ENCODE measurements at regions not wholly inside any gene's neighbourhood (a gene's known extent, or its start where the extent isn't known, plus 50 kb on each side); places are given as distances from the start of the nearest gene placed in this dataset.

DNA sequence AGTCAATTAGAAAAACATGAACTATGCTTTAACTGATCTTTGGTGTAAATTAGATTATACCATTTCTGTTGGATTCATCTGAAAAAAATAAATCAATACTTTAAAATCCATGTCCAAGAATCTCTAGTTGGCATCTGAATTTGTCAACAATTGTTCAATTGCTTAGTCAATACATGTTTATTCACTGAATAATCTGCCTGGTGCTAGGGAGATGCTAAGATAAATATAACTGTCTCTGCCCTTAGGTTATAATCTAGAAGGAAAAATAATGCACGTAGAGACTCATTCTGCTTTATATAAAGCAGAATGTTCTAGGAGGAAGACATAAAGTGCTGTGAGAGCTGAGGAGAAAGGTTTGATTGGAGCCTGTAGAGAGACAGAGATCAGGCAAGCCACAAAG is 537.2 kb upstream of the IL12A start:
- Histone ChIP-seq H3K4me1 (peaks cover 0 to 10% (median 0%) of the 10 kb centered on the region in 4 donors), H3K4me3 (no peak overlapping the region), H3K36me3 (no peaks in the 10 kb centered on the region), H3K27ac (peak overlapping the region in 1 of 3 donors; percentile 33), H3K27me3 (no peaks in the 10 kb centered on the region), H3K9me3 (no peaks in the 10 kb centered on the region)
- DNase-seq: no peak
- WGBS (ENCODE audit: insufficient coverage, low coverage, low lambda C conversion rate, missing lambda C conversion rate): 16% methylated on average over 1 of the region's 1 CpG
- peak; percentile 45 to 71 (median 54) for ATAC-seq
- no peak for TF ChIP-seq POLR2A (IDR thresholded peaks at IDR 0.05)
- TF ChIP-seq, protein P1, sequence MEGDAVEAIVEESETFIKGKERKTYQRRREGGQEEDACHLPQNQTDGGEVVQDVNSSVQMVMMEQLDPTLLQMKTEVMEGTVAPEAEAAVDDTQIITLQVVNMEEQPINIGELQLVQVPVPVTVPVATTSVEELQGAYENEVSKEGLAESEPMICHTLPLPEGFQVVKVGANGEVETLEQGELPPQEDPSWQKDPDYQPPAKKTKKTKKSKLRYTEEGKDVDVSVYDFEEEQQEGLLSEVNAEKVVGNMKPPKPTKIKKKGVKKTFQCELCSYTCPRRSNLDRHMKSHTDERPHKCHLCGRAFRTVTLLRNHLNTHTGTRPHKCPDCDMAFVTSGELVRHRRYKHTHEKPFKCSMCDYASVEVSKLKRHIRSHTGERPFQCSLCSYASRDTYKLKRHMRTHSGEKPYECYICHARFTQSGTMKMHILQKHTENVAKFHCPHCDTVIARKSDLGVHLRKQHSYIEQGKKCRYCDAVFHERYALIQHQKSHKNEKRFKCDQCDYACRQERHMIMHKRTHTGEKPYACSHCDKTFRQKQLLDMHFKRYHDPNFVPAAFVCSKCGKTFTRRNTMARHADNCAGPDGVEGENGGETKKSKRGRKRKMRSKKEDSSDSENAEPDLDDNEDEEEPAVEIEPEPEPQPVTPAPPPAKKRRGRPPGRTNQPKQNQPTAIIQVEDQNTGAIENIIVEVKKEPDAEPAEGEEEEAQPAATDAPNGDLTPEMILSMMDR (IDR thresholded peaks at IDR 0.05): no peak
- intact Hi-C loops (cut with DNase I): no loop called here

DNA sequence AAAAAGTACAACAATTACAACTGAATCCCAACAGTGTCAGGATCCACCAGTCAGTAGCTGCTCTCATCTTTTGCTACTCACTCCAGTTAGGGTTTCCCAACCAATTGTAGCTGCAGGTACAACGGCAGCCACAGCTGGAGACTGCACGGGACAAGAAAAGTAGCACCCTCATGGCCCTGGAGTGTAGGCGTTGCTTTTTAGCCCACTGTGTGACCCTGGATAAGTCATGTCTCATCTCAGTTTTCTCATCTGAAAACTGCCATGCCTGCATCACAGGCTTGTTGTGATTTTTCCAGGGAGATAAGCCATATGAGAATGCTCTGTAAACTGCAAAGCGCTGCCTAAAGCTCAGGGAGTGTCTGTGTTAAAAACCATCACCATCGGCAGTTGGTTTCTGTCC is 535.6 kb upstream of the IL12A start:
- whole genome bisulfite sequencing (ENCODE audit: insufficient coverage, low coverage, low lambda C conversion rate, missing lambda C conversion rate): 62% methylated on average over 2 of the region's 5 CpGs
- Histone ChIP-seq H3K9me3 (no peaks in the 10 kb centered on the region), H3K36me3 (no peaks in the 10 kb centered on the region), H3K27me3 (no peaks in the 10 kb centered on the region), H3K27ac (no peak overlapping the region), H3K4me3 (no peak overlapping the region), H3K4me1 (peaks cover 0 to 10% (median 0%) of the 10 kb centered on the region in 4 donors)
- intact Hi-C loops (cut with DNase I): no loop called here
- TF ChIP-seq, protein P1 (IDR thresholded peaks at IDR 0.05): no peak
- no peak for TF ChIP-seq POLR2A (IDR thresholded peaks at IDR 0.05)
- no peak for DNase-seq
- ATAC-seq: no peak

DNA sequence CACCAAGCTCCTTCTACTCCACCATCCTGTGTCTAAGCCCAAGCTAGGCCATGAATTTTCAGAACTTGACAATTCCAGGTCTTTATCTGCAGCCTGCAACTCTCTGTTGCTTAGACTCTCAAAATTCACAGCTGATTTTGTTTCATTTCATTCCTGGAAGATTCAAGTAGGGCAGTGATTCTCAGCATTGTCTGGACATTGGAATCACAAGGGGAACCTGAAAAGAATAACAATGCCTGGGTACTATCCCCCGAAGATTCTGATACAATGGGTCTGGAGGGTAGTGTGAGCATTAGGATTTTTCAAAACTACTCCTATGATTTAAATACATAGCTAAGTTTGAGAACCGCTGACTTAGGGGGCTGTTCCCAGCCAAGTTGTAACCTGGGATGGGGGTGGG is 534.7 kb upstream of the IL12A start:
- peaks cover 0 to 10% (median 0%) of the 10 kb centered on the region in 4 donors for H3K4me1 ChIP-seq
- DNase-seq: no peak
- H3K4me3 ChIP-seq: no peak overlapping the region
- H3K27ac ChIP-seq: no peak overlapping the region
- no peaks in the 10 kb centered on the region for H3K36me3 ChIP-seq
- intact Hi-C loops (cut with DNase I): no loop called here
- TF ChIP-seq, protein P1 (IDR thresholded peaks at IDR 0.05): no peak
- TF ChIP-seq POLR2A (IDR thresholded peaks at IDR 0.05): no peak
- no peak for ATAC-seq
- no peaks in the 10 kb centered on the region for H3K9me3 ChIP-seq
- H3K27me3 ChIP-seq: no peaks in the 10 kb centered on the region
- WGBS (ENCODE audit: insufficient coverage, low coverage, low lambda C conversion rate, missing lambda C conversion rate): 53% methylated on average over 2 of the region's 2 CpGs

DNA sequence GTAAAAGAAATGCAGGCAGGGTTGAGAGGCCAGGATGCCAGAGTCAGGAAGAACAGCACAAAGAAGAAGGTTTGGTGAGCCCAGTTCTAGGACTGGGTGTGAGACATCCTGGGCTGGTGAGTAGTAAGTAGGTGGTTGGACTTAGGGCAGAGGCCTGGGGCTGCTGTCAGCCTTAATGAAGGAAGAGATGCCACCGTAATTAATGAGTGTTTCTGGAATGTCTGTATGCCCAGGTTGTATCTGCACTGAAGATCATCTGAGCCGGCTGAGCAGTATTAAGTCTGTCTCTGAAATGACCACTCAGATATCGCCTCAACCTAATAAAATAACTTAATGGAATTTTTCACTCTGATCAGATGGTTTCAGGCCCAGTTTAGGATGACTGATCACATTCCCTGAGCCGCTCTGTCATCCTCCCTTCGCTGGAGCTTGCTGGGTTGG is 532.9 kb upstream of the IL12A start:
- no peak for ATAC-seq
- H3K4me3 ChIP-seq: no peak overlapping the region
- intact Hi-C loops (cut with DNase I): no loop called here
- WGBS (ENCODE audit: insufficient coverage, low coverage, low lambda C conversion rate, missing lambda C conversion rate): 96% methylated on average over 5 of the region's 5 CpGs
- no peak overlapping the region for H3K27ac ChIP-seq
- H3K36me3 ChIP-seq: no peaks in the 10 kb centered on the region
- H3K9me3 ChIP-seq: no peaks in the 10 kb centered on the region
- DNase-seq: no peak
- peaks cover 0 to 10% (median 0%) of the 10 kb centered on the region in 4 donors for H3K4me1 ChIP-seq
- no peaks in the 10 kb centered on the region for H3K27me3 ChIP-seq
- TF ChIP-seq, protein P1 (IDR thresholded peaks at IDR 0.05): no peak
- no peak for TF ChIP-seq POLR2A (IDR thresholded peaks at IDR 0.05)

DNA sequence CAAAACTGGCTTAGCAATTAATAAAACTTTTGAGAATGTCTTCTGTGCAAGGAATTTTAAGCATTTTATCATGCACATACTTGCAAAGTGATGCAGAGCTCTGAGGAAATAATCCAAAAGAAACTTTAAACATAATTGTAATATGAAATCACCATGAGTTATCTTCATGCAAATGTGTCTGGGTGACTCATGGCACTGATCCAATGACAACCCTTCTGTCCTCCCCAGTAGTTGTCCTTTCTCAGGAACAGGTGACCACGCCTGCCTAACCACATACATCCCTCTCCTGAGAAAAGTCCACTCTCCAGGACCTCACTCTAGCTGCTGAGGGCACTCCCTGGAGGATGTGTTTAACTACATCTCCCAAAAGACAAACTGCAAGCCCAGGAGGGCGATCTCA is 530.6 kb upstream of the IL12A start:
- peak in 1 of 4 donors; percentile 40 for ATAC-seq
- intact Hi-C loops (cut with DNase I): no loop called here
- H3K36me3 ChIP-seq: no peaks in the 10 kb centered on the region
- H3K27ac ChIP-seq: no peak overlapping the region
- H3K27me3 ChIP-seq: no peaks in the 10 kb centered on the region
- no peaks in the 10 kb centered on the region for H3K4me1 ChIP-seq
- WGBS (ENCODE audit: insufficient coverage, low coverage, low lambda C conversion rate, missing lambda C conversion rate): 80% methylated on average over 1 of the region's 2 CpGs
- DNase-seq: no peak
- H3K9me3 ChIP-seq: no peaks in the 10 kb centered on the region
- no peak overlapping the region for H3K4me3 ChIP-seq
- no peak for TF ChIP-seq POLR2A (IDR thresholded peaks at IDR 0.05)
- TF ChIP-seq, protein P1 (IDR thresholded peaks at IDR 0.05): no peak
